Fibroblast of pulmonary artery (primary cell): ENCODE measurements at regions not wholly inside any gene's neighbourhood (a gene's known extent, or its start where the extent isn't known, plus 50 kb on each side); places are given as distances from the start of the nearest gene placed in this dataset.

ENCODE experiments used
- DNase-seq: peaks from one replicate; pipeline ENCODE4 v3.0.0-alpha.2; 2010; ENCODE audit warnings: low read depth
- H3K4me3 ChIP-seq: replicated peaks from 2 replicates; pipeline ENCODE4 v1.5.1; 2011; ENCODE audit warnings: low read depth, mild to moderate bottlenecking, control low read depth, low read length, moderate library complexity
- CTCF ChIP-seq: IDR thresholded peaks from 2 replicates; pipeline ENCODE4 v1.5.1; 2011; ENCODE audit warnings: mild to moderate bottlenecking, control low read depth, low read length, inconsistent platforms; ENCODE audit errors: missing control alignments

- no peak for DNase-seq
- no peak overlapping the region for H3K4me3 ChIP-seq
- TF ChIP-seq CTCF: no peak
Observed at GRCh38 chr20:56711018-56711417, 81.9 kb downstream of the TFAP2C start.

DNA sequence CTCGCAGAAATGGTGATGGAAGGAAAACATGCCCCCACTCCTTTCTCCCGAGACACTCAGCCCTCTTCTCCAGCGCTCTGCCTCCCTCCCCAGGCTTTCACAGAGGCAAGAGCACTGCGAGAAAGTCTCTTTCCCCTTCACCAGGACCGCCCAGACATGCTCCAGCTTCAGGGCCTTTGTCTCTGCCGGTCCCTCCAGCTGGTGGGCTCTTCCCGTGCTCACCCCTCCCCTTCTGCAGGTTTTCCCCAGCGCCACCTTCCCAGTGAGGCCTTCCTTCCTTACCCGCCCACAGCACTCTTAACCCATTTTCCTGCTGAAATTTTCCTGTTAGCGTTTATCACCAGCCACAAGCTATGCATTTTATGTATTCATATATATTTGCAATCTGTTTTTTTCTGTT, 86.2 kb downstream of the TFAP2C start:
- TF ChIP-seq CTCF: no peak
- H3K4me3 ChIP-seq: no peak overlapping the region
- no peak for DNase-seq

GRCh38 chr20:56715902-56716519, 86.9 kb downstream of the TFAP2C start:
- no peak overlapping the region for H3K4me3 ChIP-seq
- DNase-seq: no peak
- no peak for TF ChIP-seq CTCF

DNA sequence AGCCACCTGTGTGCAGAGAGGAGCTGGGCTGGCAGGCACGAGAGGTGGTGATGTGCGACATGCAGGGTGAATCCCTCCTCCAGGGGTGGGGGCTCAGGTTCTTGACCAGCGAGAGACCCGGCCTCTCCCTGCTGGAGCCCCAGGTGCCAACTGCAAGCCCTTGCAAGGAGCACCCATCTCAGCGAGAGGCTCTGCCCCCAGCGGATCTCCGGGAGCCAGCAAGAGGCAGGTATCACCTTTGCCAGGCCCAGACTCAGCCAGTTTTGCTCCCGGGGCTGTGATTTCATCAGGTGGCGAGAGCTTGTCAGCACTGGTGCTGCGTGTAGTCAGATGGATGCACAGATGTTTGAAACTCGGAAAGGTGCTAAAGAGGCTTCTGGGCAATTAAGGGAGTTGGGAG, 87.7 kb downstream of the TFAP2C start:
- DNase-seq: no peak
- H3K4me3 ChIP-seq: no peak overlapping the region
- no peak for TF ChIP-seq CTCF

DNA sequence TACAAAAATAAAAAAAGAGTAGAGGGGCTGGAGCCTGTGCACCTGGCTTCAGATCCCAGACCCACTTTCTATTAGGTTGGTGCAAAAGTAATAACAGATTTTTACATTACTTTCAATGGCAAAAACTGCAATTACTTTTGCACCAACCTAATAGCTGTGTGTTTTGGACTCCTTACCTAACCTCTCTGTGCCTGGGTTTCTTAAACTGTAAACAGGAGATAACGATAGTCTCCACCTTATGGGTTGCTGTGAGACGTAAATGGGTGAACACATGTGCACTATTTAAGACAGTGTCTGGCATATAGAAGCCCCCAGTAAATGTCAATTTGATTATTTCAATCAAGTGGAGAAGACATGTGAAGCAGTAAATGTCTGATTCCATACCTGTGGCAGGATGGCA, 89.7 kb downstream of the TFAP2C start:
- TF ChIP-seq CTCF: no peak
- DNase-seq: no peak
- no peak overlapping the region for H3K4me3 ChIP-seq

DNA sequence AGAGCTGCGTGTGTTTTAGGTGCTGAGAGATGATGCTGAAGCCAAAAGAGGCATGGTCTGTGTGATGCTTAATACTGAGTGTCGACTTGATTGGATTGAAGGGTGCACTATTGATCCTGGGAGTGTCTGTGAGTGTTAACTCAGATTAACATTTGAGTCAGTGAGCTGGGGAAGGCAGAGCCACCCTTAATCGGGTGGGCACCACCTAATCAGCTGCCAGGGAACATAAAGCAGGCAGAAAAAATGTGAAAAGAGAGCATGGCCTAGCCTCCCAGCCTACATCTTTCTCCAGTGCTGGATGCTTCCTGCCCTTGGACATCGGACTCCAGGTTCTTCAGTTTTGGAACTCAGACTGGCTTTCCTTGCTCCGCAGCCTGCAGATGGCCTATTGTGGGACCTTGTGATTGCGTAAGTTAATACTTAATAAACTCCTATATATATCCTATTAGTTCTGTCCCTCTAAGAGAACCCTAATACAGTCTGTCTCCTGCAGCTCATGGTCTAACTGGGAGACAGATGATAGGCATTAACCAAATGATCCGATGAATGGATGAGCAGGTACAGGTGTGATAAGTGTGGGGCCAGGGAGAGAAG, 91.6 kb downstream of the TFAP2C start:
- TF ChIP-seq CTCF: no peak
- no peak overlapping the region for H3K4me3 ChIP-seq
- no peak for DNase-seq

- H3K4me3 ChIP-seq: no peak overlapping the region
- no peak for DNase-seq
- no peak for TF ChIP-seq CTCF
Observed at GRCh38 chr20:56722042-56722441, 92.9 kb downstream of the TFAP2C start.
